Superior temporal gyrus (tissue), 1 donor: ENCODE measurements at regions not wholly inside any gene's neighbourhood (a gene's known extent, or its start where the extent isn't known, plus 50 kb on each side); places are given as distances from the start of the nearest gene placed in this dataset.
"Not testable (repeated sequence)": the region's sequence is repeated elsewhere in the genome, so short reads cannot be mapped to it uniquely, and the experiment has no call there.

Experiments used
- DNase-seq: peaks from one replicate; pipeline ENCODE4 v3.0.0-alpha.2; 2016; ENCODE audit errors: extremely low spot score

GRCh38 chr6:130713144-130713543 is 114.1 kb upstream of the SMLR1 start:
- DNase-seq, result peak; percentile 60

- no peak for DNase-seq
Measured at GRCh38 chr6:130715058-130715457, 112.1 kb upstream of the SMLR1 start.

GRCh38 chr6:130716466-130716865 is 110.7 kb upstream of the SMLR1 start:
- DNase-seq, result no peak

GRCh38 chr6:130717657-130718056 is 109.5 kb upstream of the SMLR1 start:
- no peak for DNase-seq

- DNase-seq, result no peak
Measured at GRCh38 chr6:130720076-130720715, 107.0 kb upstream of the SMLR1 start.

- DNase-seq, result no peak
Measured at GRCh38 chr6:130724089-130724488, 103.1 kb upstream of the SMLR1 start.

GRCh38 chr6:130725551-130725950 is 101.7 kb upstream of the SMLR1 start:
- no peak for DNase-seq

GRCh38 chr6:130728064-130728463 is 99.1 kb upstream of the SMLR1 start:
- DNase-seq, result not testable (repeated sequence)

- DNase-seq, result no peak
Measured at GRCh38 chr6:130730600-130730999, 96.6 kb upstream of the SMLR1 start.

GRCh38 chr6:130734161-130734560 is 93.0 kb upstream of the SMLR1 start:
- no peak for DNase-seq

- DNase-seq, result no peak
Measured at GRCh38 chr6:130740308-130740707, 86.9 kb upstream of the SMLR1 start.

GRCh38 chr6:130742131-130742681 is 85.0 kb upstream of the SMLR1 start:
- no peak for DNase-seq

GRCh38 chr6:130743175-130743574 is 84.0 kb upstream of the SMLR1 start:
- no peak for DNase-seq

- DNase-seq, result no peak
Measured at GRCh38 chr6:130744576-130745366, 82.4 kb upstream of the SMLR1 start.

- DNase-seq, result no peak
Measured at GRCh38 chr6:130748041-130748440, 79.2 kb upstream of the SMLR1 start.

- DNase-seq, result no peak
Measured at GRCh38 chr6:130749402-130749801, 77.8 kb upstream of the SMLR1 start.

- no peak for DNase-seq
Measured at GRCh38 chr6:130752267-130752666, 74.9 kb upstream of the SMLR1 start.

- no peak for DNase-seq
Measured at GRCh38 chr6:130754786-130755367, 72.3 kb upstream of the SMLR1 start.

GRCh38 chr6:130755368-130756034 is 71.7 kb upstream of the SMLR1 start:
- no peak for DNase-seq

- DNase-seq, result no peak
Measured at GRCh38 chr6:130756824-130757223, 70.4 kb upstream of the SMLR1 start.

GRCh38 chr6:130758813-130759212 is 68.4 kb upstream of the SMLR1 start:
- DNase-seq, result no peak

- DNase-seq, result no peak
Measured at GRCh38 chr6:130760006-130760405, 67.2 kb upstream of the SMLR1 start.
